ENCODE measurements at regions not wholly inside any gene's neighbourhood (a gene's known extent, or its start where the extent isn't known, plus 50 kb on each side); places are given as distances from the start of the nearest gene placed in this dataset.
A peak's percentile ranks its signal among the peaks of the same experiment; 100 is the strongest.

DNA sequence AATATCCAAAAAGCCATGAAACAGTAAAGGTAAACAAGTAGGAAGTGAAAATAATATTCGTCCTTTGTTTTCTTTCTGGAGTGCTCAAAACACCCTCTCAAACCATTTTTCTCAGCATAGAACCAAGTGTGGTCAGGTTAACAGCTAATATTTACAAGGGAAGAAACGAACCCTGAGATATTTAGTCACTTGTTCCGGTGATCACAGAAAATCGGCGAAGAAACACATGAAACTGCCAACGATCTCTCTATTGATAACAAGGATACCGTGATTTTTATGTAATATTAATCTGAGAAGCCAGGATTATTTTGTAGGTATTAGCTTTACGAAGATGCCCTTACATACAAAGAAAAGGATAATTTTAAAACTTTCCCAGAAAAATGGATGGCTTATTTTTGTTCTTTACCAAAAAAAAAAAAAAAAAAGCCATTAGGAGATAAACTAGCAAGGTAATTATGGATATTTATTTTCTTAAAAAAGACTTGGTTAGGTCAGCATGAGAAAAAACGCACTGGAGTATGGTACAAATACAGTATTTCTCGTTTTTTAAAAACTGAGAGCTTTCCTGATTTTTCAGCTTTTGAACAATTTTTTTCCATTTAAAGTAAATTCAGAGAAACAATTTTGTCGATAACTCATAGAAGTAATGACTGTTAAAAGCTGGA is 107.3 kb upstream of the HNRNPU start:
- DNase-seq = no peak
- peak overlapping the region; percentile 95 for H3K27ac Mint-ChIP-seq
- peak overlapping the region; percentile 86 for H3K4me3 Mint-ChIP-seq
- CTCF ChIA-PET = interaction anchor here (0.6 to 4.0 kb wide), 11 partner anchors 12 to 1149 kb away, joined by 3 to 17 read pairs (median 4); partner anchors contain the start of genes COX20 and HNRNPU
- H3K36me3 Mint-ChIP-seq (ENCODE audit: low read depth) = peaks cover 6% of the 10 kb centered on the region
- H3K9me3 Mint-ChIP-seq = no peaks in the 10 kb centered on the region
- POLR2A ChIA-PET = interaction anchor here (0.6 to 6.0 kb wide), 17 partner anchors 8 to 538 kb away, joined by 3 to 146 read pairs (median 4); partner anchors contain the start of genes ADSS2, COX20, DESI2 and HNRNPU
- peaks cover 22% of the 10 kb centered on the region for H3K4me1 Mint-ChIP-seq
- H3K27me3 Mint-ChIP-seq = no peaks in the 10 kb centered on the region

DNA sequence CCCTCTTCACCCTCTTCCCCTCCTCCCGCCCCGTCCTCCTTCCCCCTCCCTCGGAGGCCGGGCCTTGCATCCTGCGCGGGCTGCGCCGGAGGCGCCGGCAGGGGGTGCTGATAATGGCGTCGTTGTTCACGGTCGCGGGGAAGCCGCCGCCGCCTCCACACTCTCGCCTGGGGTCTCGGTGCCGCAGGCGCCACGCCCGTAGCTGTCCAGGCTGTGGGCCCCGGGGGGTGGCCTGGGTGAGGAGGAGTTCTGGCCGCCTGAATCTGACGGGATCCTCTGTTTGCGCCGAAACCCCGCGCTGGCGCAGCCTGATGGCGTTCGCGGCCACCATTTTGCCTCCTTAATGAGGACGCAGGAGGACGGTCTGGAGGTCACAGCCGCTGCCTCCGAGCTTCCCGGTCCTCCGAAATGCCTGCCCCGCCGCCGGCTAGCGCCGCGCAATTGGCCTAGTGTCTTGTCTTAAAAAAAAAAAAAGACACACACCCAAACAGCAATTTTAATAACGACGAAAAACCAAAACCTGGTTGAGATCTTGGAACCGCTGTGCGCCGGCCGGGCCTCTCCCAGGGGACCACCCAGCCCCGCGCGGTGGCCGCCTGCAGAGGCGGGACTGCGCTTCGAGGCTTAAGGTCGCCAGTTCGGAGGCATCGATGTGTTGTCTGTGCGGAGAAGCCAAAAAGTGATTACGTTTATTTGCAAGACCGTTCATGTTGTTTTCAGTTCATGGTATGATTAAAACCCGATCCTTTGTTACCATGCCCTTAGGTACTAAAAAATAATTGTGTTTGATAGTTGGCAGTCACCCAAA is 106.6 kb upstream of the HNRNPU start:
- Mint-ChIP-seq H3K9me3 (no peaks in the 10 kb centered on the region), H3K4me1 (peaks cover 22% of the 10 kb centered on the region), H3K27ac (peak overlapping the region; percentile 95), H3K27me3 (no peaks in the 10 kb centered on the region), H3K36me3 (ENCODE audit: low read depth) (peaks cover 6% of the 10 kb centered on the region), H3K4me3 (peak overlapping the region; percentile 86)
- CTCF ChIA-PET = interaction anchor here (0.6 to 4.0 kb wide), 10 partner anchors 13 to 1148 kb away, joined by 3 to 17 read pairs (median 4); partner anchors contain the start of genes COX20 and HNRNPU
- DNase-seq = peak; percentile 91
- POLR2A ChIA-PET = interaction anchor here (0.7 to 6.0 kb wide), 15 partner anchors 16 to 983 kb away, joined by 3 to 146 read pairs (median 4); partner anchors contain the start of genes ADSS2, COX20, DESI2 and HNRNPU

DNA sequence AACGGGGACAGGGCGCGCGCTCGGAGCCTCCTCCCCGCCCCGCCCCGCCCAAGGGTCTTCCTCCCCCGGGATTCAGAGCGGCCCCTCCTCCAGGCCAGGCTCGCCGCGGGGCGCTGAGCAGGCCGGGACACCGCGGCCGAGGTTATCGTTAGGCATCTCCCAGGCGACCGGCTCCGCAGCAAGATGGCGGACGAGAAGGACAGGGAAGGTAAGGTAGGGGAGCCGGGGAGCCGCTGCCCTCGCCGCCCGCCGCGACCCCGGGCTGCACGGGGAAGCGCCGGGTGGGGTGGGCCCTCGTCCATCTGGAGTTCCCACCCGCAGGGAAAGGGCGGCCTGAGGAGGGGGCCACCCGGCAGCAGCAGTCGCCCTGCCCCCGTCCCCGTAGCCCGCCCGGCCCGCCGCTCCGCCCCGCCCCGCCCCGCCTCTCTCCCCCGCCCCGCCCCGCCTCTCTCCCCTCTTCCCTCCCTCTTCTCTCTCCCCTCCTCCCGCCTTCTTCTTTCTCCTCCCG is 105.9 kb upstream of the HNRNPU start:
- peaks cover 22% of the 10 kb centered on the region for H3K4me1 Mint-ChIP-seq
- no peak for DNase-seq
- no peaks in the 10 kb centered on the region for H3K27me3 Mint-ChIP-seq
- peaks cover 6% of the 10 kb centered on the region for H3K36me3 Mint-ChIP-seq (ENCODE audit: low read depth)
- ChIA-PET POLR2A (interaction anchor here (0.8 to 6.0 kb wide), 13 partner anchors 15 to 984 kb away, joined by 3 to 146 read pairs (median 5); partner anchors contain the start of genes COX20, DESI2 and HNRNPU), CTCF (interaction anchor here (0.8 to 4.0 kb wide), 6 partner anchors 62 to 136 kb away, joined by 3 to 17 read pairs (median 6); partner anchors contain the start of gene COX20)
- peak overlapping the region; percentile 95 for H3K27ac Mint-ChIP-seq
- peak overlapping the region; percentile 86 for H3K4me3 Mint-ChIP-seq
- H3K9me3 Mint-ChIP-seq = no peaks in the 10 kb centered on the region

DNA sequence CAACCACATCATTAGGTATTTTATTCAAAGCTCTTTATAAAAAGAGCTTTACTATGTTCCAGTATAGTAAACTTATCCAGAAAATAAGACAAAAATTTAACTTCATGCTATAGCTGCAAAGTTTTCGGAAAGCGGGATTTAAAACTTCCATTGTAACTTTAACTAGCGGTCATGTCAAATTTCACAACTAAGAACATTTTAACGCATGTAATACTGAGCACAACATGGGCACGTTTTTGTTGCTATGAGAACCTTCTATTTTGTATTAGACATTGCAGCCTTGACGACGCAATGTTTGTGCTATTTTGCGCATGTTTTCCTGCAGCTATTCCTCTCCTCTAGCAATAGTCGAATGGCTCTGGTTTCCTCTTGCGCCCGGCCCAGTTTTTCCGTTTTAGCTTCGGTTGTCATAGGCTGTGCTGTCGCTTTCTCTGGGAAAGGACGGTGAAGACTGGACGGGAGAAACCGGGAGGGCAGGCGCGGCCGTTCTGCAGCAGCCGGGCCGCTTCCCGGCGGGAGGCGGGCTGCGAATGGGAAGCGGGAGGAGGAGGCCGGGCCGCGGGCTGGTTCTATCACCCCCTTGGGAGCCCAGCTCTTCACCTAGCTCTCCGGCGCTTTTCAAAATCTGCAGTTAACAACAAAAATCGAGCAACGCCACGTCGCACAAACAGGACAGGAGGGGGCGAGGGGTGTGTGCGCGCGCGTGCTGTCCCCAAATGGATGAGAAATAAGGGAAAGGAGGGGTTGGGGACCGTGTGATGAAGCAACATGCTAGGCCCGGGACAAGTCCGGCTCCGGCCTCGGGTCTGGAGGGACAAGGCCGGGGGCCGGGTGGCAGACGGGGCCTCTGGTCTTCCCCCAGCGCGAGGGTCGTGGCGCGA is 105.3 kb upstream of the HNRNPU start:
- Mint-ChIP-seq H3K27me3 (no peaks in the 10 kb centered on the region), H3K27ac (peak overlapping the region; percentile 82), H3K4me3 (peak overlapping the region; percentile 84), H3K9me3 (no peaks in the 10 kb centered on the region), H3K36me3 (ENCODE audit: low read depth) (peaks cover 6% of the 10 kb centered on the region), H3K4me1 (peaks cover 22% of the 10 kb centered on the region)
- CTCF ChIA-PET = interaction anchor here (0.6 to 1.5 kb wide), 7 partner anchors 9 to 1595 kb away, joined by 3 to 6 read pairs (median 3); no protein-coding TSS in a partner anchor
- POLR2A ChIA-PET = interaction anchor here (0.7 to 6.0 kb wide), 11 partner anchors 52 to 985 kb away, joined by 3 to 146 read pairs (median 4); partner anchors contain the start of genes COX20 and HNRNPU
- DNase-seq = peak; percentile 58

DNA sequence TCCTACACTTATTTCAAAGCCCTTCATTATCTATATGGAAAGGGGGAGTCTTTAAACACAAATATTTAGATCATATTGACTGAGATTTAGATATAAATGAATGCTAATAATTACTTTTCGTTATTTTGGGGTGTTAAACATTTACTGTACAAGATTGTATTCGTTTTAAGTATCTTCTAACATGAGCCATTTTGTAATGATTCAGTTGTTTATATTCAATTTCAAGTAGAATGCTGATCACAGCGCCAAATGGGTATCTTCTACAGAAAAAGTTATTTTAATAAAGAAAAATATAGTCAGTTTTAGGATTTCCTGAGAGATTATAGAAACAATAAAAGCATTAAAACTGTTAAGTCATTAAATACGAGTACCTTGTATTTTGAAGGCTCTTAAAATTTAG is 104.5 kb upstream of the HNRNPU start:
- H3K4me1 Mint-ChIP-seq = peaks cover 29% of the 10 kb centered on the region
- ChIA-PET CTCF (interaction anchor here (1.1 to 1.5 kb wide), 5 partner anchors 10 to 135 kb away, joined by 3 to 6 read pairs (median 5); no protein-coding TSS in a partner anchor), POLR2A (interaction anchor here (0.7 to 6.0 kb wide), 10 partner anchors 51 to 518 kb away, joined by 3 to 146 read pairs (median 4); partner anchors contain the start of genes COX20 and HNRNPU)
- H3K9me3 Mint-ChIP-seq = no peaks in the 10 kb centered on the region
- H3K27ac Mint-ChIP-seq = no peak overlapping the region
- peaks cover 6% of the 10 kb centered on the region for H3K36me3 Mint-ChIP-seq (ENCODE audit: low read depth)
- H3K27me3 Mint-ChIP-seq = no peaks in the 10 kb centered on the region
- no peak overlapping the region for H3K4me3 Mint-ChIP-seq
- DNase-seq = no peak

DNA sequence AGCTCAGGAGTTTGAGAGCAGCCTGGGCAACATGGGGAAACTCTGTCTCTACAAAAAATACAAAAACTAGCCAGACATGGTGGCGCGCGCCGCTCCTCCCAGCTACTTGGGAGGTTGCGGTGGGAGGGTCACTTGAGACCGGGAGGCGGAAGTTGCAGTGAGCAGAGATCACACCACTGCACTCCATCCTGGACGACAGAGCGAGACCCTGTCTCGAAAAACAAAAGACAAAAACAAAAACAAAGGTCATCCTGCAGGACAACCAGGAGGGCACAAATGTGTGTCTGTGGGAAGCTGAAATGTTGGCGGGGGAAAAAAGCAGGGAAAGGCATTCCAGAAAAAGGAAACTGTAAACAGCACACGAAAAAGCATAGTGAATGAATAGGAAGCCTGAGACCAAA is 104.1 kb upstream of the HNRNPU start:
- ChIA-PET POLR2A (interaction anchor here (1.4 to 6.0 kb wide), 3 partner anchors 105 to 517 kb away, joined by 8 to 146 read pairs (median 32); partner anchors contain the start of genes COX20 and HNRNPU), CTCF (interaction anchor here (1.5 kb wide), 1 partner anchor 134 kb away, joined by 3 read pairs; no protein-coding TSS in a partner anchor)
- Mint-ChIP-seq H3K27ac (no peak overlapping the region), H3K36me3 (ENCODE audit: low read depth) (peaks cover 6% of the 10 kb centered on the region), H3K9me3 (no peaks in the 10 kb centered on the region), H3K4me1 (peaks cover 33% of the 10 kb centered on the region), H3K4me3 (peak overlapping the region; percentile 32), H3K27me3 (no peaks in the 10 kb centered on the region)
- DNase-seq = no peak

DNA sequence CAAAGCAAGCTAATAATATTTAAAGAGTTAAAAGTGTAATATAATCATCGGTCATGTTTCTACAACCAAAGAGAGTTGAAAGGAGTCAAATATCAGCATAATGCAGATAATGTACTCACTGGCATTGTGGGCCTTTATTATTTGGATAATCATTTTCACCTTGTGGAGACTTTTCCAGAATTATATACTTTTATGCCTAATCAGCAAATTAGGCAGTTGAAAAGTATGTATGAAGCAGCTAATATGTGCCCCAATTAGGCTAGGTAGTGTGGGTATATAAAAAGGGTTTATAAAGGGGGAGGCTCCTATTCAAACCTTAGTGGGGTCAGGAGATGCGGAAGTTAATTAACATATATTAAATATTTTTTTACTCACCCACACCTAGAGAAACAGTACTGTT is 102.8 kb upstream of the HNRNPU start:
- Mint-ChIP-seq H3K36me3 (ENCODE audit: low read depth) (peaks cover 6% of the 10 kb centered on the region), H3K4me3 (no peak overlapping the region), H3K27ac (no peak overlapping the region), H3K9me3 (no peaks in the 10 kb centered on the region), H3K27me3 (no peaks in the 10 kb centered on the region), H3K4me1 (peaks cover 35% of the 10 kb centered on the region)
- no peak for DNase-seq
- CTCF ChIA-PET = no interaction called here
- POLR2A ChIA-PET = interaction anchor here (0.9 to 6.0 kb wide), 3 partner anchors 22 to 131 kb away, joined by 3 to 146 read pairs (median 4); partner anchors contain the start of genes COX20 and HNRNPU

DNA sequence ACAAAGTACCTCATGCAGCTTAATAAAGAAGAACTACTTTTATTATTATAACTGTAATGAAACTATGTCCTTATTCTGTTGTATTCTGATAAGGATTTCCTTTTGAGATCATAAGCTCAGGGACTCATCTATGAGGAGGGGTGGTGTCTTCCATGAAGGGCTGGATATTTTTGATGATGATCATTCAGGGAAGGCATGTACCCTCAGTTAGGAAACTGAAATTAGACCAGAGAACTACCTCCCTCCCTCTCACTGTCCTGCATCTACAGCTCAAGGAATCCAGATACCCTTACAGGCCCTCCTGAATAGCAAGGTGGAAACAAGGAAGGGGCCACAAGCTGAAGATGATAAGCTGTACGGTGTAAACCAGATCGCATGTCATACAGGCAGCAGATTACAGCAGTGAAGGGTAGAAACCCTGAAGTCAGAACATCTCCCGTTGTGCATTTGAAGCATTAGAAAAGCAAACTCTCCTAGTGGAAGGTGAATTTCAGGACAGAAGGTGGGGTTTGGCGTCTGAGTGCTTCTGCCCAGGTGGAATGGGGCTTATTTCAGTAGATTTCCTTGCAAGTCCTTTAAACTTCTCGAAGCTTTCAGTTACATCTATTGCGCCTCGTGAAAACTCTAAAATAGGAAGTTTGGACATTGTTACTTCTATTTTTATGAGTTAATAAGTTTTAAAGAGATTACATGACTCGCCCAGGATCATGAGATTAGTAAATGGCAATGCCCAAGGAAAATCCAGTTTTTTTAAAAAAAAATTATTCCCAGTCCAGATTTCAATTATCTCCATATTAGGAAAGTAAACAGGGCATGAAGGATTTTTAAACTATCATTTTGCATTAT is 101.1 kb upstream of the HNRNPU start:
- H3K27me3 Mint-ChIP-seq = no peaks in the 10 kb centered on the region
- H3K27ac Mint-ChIP-seq = no peak overlapping the region
- ChIA-PET POLR2A (interaction anchor here (3.0 to 3.3 kb wide), 2 partner anchors 100 to 130 kb away, joined by 9 to 19 read pairs; partner anchors contain the start of genes COX20 and HNRNPU), CTCF (interaction anchor here (2.5 kb wide), 1 partner anchor 77 kb away, joined by 7 read pairs; no protein-coding TSS in a partner anchor)
- H3K9me3 Mint-ChIP-seq = no peaks in the 10 kb centered on the region
- no peaks in the 10 kb centered on the region for H3K36me3 Mint-ChIP-seq (ENCODE audit: low read depth)
- DNase-seq = no peak
- H3K4me1 Mint-ChIP-seq = peaks cover 26% of the 10 kb centered on the region
- H3K4me3 Mint-ChIP-seq = no peak overlapping the region

DNA sequence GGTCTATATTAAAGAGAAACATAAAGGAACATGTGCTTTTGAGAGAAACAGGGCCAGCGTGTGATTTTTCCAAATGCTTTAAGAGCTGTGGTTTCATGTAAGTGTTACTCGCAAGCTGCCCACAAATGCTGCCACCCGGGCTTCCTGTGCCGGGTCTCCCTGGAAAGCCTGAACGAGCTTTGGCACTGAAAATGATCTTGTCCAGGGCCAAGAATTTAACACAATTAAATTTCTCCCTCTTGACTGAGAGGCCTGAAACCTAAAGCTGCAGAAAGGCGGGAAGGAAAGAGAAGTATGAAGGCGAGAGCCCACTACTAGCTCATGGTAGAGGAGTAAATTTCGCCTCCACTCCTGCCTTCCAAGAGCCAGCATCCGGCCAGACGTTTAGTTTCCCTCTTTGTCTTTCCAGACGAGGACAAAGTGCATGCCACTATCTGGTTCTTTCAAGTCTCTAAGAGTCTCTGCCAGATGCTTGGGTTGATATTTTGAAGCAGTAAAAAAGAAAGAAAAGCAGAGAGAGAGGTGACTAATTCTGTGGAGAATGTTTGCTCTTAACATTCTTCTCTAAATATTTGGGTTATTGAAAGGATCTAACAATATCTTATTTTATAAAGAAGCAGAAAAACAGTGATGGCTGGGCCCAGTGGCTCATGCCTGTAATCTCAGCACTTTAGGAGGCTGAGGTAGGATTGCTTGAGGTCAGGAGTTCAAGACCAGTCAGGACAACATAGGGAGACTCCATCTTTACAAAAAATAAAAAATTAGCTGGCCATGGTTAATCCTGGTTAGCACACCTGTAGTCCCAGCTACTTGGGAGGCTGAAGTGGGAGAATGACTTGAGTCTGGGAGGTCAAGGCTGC is 100.0 kb upstream of the HNRNPU start:
- Mint-ChIP-seq H3K4me1 (peaks cover 23% of the 10 kb centered on the region), H3K27me3 (no peaks in the 10 kb centered on the region), H3K4me3 (no peak overlapping the region), H3K9me3 (no peaks in the 10 kb centered on the region), H3K27ac (no peak overlapping the region), H3K36me3 (ENCODE audit: low read depth) (no peaks in the 10 kb centered on the region)
- POLR2A ChIA-PET = interaction anchor here (0.8 to 3.3 kb wide), 6 partner anchors 8 to 129 kb away, joined by 3 to 19 read pairs (median 4); partner anchors contain the start of genes COX20 and HNRNPU
- DNase-seq = peak; percentile 24
- CTCF ChIA-PET = interaction anchor here (0.9 to 2.5 kb wide), 2 partner anchors 78 to 130 kb away, joined by 4 to 7 read pairs; no protein-coding TSS in a partner anchor

DNA sequence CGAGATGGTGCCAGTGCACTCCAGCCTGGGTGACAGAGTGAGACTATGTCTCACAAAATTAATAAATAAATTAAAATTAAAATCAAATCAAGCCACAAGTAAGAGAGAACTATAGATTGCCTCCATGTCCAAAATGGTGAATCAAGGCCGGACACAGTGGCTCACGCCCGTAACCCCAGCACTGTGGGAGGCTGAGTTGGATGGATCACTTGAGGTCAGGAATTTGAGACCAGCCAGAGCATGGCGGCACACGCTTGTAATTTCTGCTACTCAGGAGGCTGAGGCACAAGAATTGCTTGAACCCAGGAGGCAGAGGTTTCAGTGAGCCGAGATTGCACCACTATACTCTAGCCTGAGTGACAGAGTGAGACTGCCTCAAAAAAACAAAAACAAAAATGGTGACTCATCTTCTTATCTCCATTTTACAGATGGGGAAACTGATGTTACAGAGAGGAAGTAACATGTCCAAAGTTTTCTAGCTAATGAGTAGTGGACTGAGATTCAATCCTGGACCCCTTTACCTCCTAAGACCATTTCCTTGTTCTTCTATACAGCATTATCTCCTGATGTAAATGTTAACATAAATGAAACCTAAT is 99.0 kb upstream of the HNRNPU start:
- CTCF ChIA-PET = interaction anchor here (0.9 to 2.5 kb wide), 2 partner anchors 79 to 129 kb away, joined by 4 to 7 read pairs; no protein-coding TSS in a partner anchor
- H3K27ac Mint-ChIP-seq = no peak overlapping the region
- no peaks in the 10 kb centered on the region for H3K36me3 Mint-ChIP-seq (ENCODE audit: low read depth)
- H3K4me3 Mint-ChIP-seq = no peak overlapping the region
- POLR2A ChIA-PET = interaction anchor here (0.9 to 3.3 kb wide), 4 partner anchors 9 to 128 kb away, joined by 3 to 19 read pairs (median 6); partner anchors contain the start of genes COX20 and HNRNPU
- H3K4me1 Mint-ChIP-seq = peaks cover 17% of the 10 kb centered on the region
- DNase-seq = no peak
- H3K27me3 Mint-ChIP-seq = no peaks in the 10 kb centered on the region
- no peaks in the 10 kb centered on the region for H3K9me3 Mint-ChIP-seq

Measured in activated CD4-positive, alpha-beta memory T cell treated with anti-CD3 and anti-CD28 coated beads, Interleukin-2, amount 10 ng/mL, durations not matched to agents 7 days and 5 days (primary cell).